DMS114 treated with DMSO at 0.1 percent for 48 hours (cell line): ENCODE measurements at regions not wholly inside any gene's neighbourhood (a gene's known extent, or its start where the extent isn't known, plus 50 kb on each side); places are given as distances from the start of the nearest gene placed in this dataset.
"Not testable (repeated sequence)": the region's sequence is repeated elsewhere in the genome, so short reads cannot be mapped to it uniquely, and the experiment has no call there.

Experiments
- DNase-seq: peaks from one replicate; lab custom pipeline; 2025; ENCODE audit not compliant: unreplicated experiment; lab: John Stamatoyannopoulos, UW

DNA sequence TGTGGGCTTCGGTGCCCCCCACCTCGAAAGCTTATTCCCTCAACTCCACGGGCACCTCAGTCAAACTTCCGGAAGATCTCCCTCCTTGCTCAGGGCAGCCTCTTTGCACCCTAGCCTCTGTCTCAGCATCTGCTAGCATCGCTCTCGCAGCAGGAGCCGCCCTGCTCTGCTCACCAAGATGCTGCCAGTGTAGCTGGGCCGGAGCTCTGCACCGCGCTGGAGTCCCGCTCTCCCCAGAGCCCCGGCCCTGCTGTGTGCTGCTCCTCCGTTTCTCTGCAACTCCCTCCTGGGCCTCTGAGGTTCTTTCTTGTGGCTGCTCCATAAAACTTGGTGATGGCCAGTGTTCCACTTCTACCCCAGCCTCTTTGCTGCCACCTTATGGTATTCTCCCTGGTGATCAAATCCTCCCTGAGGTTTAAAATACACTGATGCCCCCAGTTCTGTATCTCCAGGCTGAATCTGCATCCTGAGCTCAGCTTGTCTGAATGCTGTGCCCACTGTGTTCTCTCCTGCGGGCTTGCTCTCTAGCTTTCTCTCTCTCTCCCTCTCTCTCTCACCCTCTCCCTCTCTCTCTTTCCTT is 198.0 kb downstream of the UQCRFS1 start:
- DNase-seq: no peak

GRCh38 chr19:29013988-29014387 is 199.0 kb downstream of the UQCRFS1 start:
- no peak for DNase-seq

DNA sequence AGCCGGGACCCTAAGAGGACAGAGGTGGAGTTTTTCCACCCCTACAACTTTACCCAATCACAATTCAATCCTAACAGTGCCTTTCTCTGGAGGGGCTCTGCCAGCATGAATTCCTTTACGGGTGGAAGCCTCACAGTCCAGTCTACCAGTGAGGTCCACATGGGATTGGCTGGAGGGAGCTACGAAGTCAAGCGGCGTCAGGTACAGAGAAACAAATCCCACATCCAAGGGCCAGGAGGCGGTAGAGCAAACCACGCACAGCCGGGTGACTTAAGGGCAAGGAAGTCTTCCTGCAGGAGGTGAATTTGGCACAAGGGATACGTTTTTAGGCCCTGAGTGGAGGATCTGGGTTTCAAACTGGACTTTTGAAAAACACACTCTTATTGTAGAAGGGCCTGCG is 199.6 kb downstream of the UQCRFS1 start:
- DNase-seq: no peak

DNA sequence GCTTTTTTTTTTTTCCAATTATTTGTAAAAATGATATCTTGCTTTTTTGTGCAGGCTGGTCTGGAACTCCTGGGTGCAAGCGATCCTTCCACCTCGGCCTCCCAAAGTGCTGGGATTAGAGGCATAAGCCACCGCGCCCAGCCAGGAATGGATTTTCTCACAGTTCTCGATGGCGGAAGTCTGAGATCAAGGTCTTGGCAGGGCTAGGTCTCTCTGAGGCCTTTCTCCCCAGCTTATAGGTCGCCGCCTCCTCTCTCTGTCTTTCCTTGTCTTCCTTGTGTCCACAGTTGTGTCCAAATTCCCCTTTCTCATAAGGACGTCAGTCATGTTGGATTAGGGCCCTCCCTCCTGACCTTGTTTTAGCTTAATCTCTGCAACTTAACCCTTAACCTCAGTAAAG is 200.5 kb downstream of the UQCRFS1 start:
- DNase-seq: no peak

DNA sequence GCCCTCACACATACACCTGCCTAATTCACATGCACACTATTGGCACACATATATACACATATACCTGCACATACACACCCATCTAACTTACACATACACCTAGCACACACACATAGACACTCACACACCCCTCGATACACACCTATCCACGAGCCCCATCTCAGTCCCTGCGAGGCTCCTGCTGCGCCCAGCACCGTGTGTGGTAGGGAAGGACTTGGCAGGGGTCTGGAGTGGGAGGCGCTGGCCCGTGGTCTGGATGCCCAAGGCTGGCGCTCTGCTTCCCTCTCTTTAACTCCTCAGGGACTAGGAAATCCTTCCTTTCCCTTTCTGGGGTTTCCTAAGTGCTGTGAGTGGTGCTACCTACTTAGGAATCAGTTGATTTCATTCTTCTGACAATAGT is 202.7 kb downstream of the UQCRFS1 start:
- no peak for DNase-seq

DNA sequence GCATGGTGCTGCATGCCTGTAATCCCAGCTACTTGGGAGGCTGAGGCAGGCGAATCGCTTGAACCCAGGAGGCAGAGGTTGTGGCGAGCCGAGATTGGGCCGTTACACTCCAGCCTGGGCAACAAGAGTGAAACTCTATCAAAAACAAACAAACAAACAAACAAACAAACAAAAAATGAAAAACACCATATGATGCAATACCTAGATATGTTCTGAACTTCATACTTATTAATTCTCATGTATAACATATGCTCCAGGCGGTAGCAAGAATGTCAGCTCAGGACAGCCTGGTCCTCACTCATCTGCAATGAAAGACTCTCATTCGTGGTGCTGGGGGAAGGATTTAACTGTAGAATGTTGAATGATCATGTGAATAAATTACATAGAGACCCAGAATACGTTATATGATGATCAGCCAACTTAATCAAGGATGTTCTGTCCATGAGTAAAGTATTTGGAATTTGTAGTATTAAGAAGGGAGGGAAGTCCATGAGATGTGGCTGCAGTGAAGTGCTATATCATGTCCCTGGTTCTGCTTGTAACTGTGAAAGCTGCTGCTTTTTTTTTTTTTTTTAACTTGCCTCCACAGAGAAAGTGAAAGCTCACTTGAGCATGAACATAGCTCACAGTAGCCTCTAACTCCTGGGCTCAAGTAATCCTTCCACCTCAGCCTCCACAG is 206.8 kb downstream of the UQCRFS1 start:
- DNase-seq: no peak

GRCh38 chr19:29004796-29005195 is 208.2 kb downstream of the UQCRFS1 start:
- no peak for DNase-seq

DNA sequence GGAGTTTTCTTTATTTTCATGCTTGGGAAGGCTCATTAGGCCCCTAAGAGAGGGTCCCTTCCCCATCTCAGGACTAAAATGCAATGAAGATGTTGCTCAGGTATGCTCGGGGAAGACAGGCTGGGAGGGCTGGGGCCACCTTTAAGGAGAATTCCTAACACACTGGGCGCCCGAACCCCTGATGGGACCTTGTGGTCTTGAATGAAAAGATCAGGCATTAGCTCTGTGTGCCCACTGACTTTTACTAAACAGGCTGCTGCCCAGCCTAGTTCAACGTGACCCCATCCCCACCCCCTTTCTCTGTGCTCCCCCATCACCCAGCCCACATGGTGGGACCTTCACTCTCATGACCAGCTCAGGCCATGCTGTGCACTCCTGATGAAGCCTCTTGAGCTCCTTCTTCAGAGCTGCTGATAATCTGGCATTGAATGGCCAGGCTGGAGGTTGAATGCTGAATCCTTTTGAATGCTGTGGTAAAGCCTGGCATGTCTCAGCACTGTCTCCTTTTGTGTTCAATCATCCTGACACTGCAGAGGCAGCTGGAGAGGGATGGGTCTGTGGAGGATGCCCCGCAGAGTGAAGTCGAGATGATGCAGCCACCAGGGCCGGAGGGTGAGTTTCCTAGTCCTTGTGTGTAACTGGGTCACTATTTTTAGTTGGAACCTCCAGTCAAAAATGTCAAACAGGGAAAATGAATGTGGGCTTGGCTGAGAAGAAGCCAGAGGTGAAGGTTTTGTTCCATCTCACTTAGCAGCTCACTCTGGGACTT is 209.1 kb downstream of the UQCRFS1 start:
- no peak for DNase-seq

GRCh38 chr19:29002336-29002735 is 210.6 kb downstream of the UQCRFS1 start:
- no peak for DNase-seq

DNA sequence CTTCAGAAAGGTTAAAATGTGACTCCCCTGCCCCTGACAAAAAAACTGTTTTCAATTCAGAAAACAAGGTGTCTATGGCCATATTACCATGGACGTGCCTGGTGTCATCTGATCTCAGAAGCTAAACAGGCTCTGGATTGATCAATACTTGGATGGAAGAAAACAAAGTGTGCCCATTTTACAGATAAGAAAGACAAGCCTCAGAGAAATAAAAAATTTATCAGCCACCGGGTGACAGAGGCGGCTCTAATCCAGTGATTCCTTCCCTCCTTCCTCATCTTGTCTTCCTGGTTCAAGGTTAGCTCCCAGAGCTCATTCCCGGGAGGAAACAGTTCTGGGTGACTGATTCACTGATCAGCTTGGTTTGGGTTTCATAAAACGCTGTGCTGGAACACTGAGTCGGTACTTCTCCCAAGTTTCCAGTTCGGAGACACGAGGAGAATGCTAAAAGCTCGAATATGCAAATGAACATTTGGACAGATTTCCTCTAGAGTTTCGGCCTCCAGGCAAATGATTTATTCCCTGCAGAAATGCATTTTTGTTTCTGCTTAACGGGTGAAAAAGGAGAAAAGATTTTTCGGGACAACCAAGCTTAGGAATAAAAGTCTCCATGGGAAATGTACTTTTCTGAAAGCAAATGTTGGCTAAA is 211.2 kb downstream of the UQCRFS1 start:
- no peak for DNase-seq

- no peak for DNase-seq
These were observed 211.8 kb downstream of the UQCRFS1 start for GRCh38 chr19:29001141-29001581.

GRCh38 chr19:28999724-29000433 is 213.1 kb downstream of the UQCRFS1 start:
- DNase-seq: no peak

DNA sequence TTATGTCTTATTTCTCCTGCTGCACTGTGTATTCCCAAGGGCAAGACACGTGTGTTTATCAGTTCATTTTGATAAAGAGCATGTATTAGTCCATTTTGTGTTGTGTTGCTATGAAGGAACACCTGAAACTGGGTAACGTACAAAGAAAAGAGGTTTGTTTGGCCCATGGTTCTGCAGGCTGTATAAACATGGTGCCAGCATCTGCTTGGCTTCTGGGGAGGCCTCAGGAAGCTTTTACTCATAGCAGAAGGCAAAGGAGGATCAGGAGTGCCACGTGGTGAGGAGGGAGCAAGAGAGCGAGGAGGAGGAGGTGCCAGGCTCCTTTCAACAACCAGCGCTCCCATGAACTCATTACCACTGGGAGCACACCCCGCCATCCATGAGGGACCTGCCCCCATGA is 214.0 kb downstream of the UQCRFS1 start:
- no peak for DNase-seq

- DNase-seq: not testable (repeated sequence)
These were observed 215.1 kb downstream of the UQCRFS1 start for GRCh38 chr19:28997866-28998265.

GRCh38 chr19:28990522-28990921 is 222.4 kb downstream of the UQCRFS1 start:
- DNase-seq: no peak

GRCh38 chr19:28989739-28990138 is 223.2 kb downstream of the UQCRFS1 start:
- DNase-seq: no peak

GRCh38 chr19:28988066-28988465 is 224.9 kb downstream of the UQCRFS1 start:
- no peak for DNase-seq

DNA sequence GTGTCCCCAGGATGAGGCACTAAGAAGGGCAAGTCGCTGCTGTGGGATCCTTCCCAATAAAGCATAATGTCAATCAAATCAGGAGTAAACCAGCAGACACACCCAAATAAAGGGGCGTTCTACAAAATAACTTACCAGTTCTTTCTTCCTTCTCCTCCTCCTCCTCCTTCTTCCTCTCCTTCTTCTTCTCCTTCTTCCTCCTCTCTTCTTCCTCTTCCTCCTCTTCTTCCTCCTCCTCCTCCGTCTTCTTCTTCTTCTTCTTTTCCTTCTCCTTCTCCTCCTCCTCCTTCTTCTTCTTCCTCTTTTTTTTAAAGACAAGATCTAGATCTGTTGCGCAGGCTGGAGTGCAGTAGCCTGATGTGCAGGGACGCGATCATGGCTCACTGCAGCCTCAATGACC is 225.8 kb downstream of the UQCRFS1 start:
- DNase-seq: no peak

DNA sequence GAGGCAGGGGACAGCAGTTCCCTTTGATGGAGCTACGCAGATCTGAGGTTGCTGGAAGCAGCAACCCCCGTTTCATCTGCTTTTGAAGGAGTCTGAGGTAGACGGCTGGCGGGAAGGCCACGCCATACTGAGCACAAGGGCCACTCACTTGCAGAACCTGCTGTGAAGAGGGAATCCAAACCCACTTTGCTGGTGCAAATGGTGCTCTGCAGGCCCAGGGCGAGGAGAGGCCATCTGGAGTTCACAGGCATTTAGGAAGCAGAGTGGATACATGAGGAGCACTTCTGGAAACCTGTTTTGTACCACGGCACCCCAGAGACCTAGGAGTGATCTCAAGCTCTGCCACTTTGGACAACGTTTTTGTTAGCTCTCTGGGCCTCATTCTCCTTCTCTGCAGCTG is 227.8 kb downstream of the UQCRFS1 start:
- DNase-seq: no peak

- DNase-seq: no peak
These were observed 228.6 kb downstream of the UQCRFS1 start for GRCh38 chr19:28984315-28984714.

- no peak for DNase-seq
These were observed 229.5 kb downstream of the UQCRFS1 start for GRCh38 chr19:28983430-28983829.
